HEK293T (cell line): ENCODE measurements at regions not wholly inside any gene's neighbourhood (a gene's known extent, or its start where the extent isn't known, plus 50 kb on each side); places are given as distances from the start of the nearest gene placed in this dataset.

Experiments
- ELF4 ChIP-seq: fragments of 450-650 bp; IDR thresholded peaks from 2 replicates; pipeline ENCODE4 v1.6.1; 2017; ENCODE audit warnings: antibody characterized with exemption
- FOXM1 ChIP-seq: fragments of 450-650 bp; IDR thresholded peaks from 2 replicates; pipeline ENCODE4 v1.6.1; 2017; ENCODE audit warnings: mild to moderate bottlenecking, borderline replicate concordance
- SP1 ChIP-seq: fragments of 450-650 bp; IDR thresholded peaks from 2 replicates; pipeline ENCODE4 v1.6.1; 2017

GRCh38 chr1:55374801-55375616 is 159.8 kb upstream of the USP24 start:
- no peak for TF ChIP-seq FOXM1
- no peak for TF ChIP-seq SP1
- no peak for TF ChIP-seq ELF4
